Dedifferentiated amniotic fluid mesenchymal stem cell (primary cell): ENCODE measurements at regions not wholly inside any gene's neighbourhood (a gene's known extent, or its start where the extent isn't known, plus 50 kb on each side); places are given as distances from the start of the nearest gene placed in this dataset.

ENCODE experiments used
- DNase-seq: peaks from one replicate; pipeline ENCODE4 v3.0.0-alpha.2; 2016; ENCODE audit errors: extremely low spot score

DNA sequence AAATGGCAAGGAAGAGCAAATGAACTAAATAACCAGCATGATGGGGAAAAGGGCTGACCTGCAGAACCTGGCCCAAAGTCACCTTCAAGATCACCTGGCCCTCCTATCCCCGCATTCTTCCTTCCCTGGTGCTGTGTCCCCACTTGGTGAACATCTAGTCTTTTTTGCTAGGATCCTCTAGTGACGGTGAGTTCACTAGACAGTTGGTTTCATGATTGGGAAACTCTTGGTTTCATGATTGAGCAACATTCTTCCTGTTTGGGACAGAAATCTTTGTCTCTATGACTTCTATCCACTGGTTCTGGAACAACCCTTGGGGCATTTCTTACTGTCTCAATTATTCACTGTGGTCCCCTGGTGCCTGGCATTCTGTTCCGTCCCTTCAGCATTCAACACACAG, 50.2 kb upstream of the DAB2IP start:
- no peak for DNase-seq
